ENCODE measurements at regions not wholly inside any gene's neighbourhood (a gene's known extent, or its start where the extent isn't known, plus 50 kb on each side); places are given as distances from the start of the nearest gene placed in this dataset.

DNA sequence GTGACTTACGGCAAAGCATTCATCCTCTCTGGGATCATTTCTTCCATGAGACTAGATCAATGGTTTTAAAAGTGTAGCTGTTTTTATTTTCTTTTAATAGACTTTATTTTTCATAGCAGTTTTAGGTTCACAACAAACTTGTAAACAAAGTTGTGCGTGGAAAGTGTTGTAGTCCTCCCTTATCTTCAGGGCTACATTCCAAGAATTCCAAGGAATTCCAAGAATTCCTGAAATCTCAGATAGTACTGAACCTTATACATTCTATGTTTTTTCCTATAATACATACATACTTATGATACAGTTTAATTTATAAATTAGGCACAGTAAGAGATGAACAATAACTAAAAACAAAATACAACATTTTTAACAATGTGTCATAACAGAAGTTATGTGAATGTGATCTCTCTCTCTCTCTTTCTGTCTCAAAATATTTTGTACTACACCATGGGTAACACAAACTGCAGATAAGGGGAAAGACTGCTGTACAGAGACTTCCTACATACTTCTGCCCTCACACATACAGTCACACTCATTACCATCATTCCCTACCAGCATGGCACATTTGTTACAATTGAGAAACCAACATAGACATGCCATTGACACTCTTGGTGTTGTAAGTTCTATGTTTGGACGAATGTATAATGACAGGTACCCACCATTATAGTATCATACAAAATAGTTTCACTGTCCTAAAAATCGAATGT lies 1933.2 kb upstream of the WWC1 start:
- H3K36me3 ChIP-seq (ENCODE audit: control insufficient read depth in 2 of 2, insufficient read depth in 2 of 2, low read length in 2 of 2): no peaks in the 10 kb centered on the region
- H3K27ac ChIP-seq (ENCODE audit: low read depth in 2 of 2, low read length in 2 of 2): no peak overlapping the region
- H3K4me1 ChIP-seq (ENCODE audit: control insufficient read depth in 2 of 2, insufficient read depth in 2 of 2, low read length in 2 of 2): no peaks in the 10 kb centered on the region
- no peak overlapping the region for H3K9ac ChIP-seq (ENCODE audit: low read depth in 1 of 2, low read length in 2 of 2)
- no peak overlapping the region for H3K4me3 ChIP-seq (ENCODE audit: low read length in 2 of 2)
- H3K9me3 ChIP-seq (ENCODE audit: control insufficient read depth in 2 of 2, low read length in 2 of 2): peaks cover 0 to 4% of the 10 kb centered on the region in 2 donors
- H3K27me3 ChIP-seq (ENCODE audit: control insufficient read depth in 2 of 2, insufficient read depth in 2 of 2, low read length in 2 of 2): no peaks in the 10 kb centered on the region

DNA sequence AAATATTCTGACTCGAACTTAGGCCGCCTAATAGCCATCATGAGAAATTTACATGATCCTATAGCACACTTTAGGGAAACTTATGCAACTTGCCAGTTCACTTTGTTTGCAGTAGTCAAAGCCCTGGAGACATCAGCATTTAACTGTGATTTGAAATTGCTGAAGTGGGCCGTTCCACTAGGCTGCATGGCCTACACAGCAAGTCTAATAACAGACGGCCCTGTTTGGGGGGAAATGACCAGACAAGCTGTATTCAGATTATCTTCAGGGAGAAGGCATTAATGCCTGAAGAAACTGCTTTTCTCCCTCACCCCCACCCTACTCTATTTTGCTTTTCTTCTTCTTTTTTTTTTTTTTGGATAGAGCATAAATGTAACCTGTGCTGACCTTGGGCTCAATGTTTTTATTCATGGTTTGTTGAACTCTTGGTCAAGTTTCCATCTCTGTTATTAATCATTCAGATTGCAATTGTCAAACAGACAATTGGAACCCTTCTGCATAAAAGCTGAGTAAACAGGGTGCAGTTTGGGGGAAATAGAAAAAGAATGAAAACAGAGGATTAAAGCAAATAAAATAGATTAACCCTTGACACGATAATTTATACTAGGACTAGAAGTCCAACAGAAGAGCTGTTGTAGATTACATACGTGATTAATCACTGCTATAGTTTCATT lies 1928.2 kb upstream of the WWC1 start:
- Histone ChIP-seq H3K27me3 (ENCODE audit: control insufficient read depth in 2 of 2, insufficient read depth in 2 of 2, low read length in 2 of 2) (no peaks in the 10 kb centered on the region), H3K36me3 (ENCODE audit: control insufficient read depth in 2 of 2, insufficient read depth in 2 of 2, low read length in 2 of 2) (no peaks in the 10 kb centered on the region), H3K4me1 (ENCODE audit: control insufficient read depth in 2 of 2, insufficient read depth in 2 of 2, low read length in 2 of 2) (no peaks in the 10 kb centered on the region), H3K9me3 (ENCODE audit: control insufficient read depth in 2 of 2, low read length in 2 of 2) (peaks cover 0 to 4% of the 10 kb centered on the region in 2 donors), H3K4me3 (ENCODE audit: low read length in 2 of 2) (no peak overlapping the region), H3K9ac (ENCODE audit: low read depth in 1 of 2, low read length in 2 of 2) (no peak overlapping the region), H3K27ac (ENCODE audit: low read depth in 2 of 2, low read length in 2 of 2) (no peak overlapping the region)

DNA sequence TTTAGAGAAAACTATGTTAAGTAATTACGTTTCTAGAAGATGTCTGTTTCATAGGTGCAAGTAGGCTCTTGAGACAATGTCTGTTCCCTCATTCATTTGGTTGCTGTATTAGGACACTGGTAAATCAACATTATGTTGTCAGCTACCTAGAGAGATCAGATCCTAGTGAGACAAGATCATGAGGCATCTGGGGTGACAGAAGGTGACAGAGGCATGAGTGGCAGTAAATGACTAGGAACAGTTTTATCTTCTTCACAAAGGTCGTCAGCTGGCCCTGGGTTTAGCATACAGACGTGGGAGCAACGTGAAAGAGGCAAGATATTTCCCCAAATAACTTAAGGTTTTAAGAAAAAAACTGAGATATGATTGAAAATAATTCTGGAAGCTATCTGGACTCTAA lies 1926.3 kb upstream of the WWC1 start:
- Histone ChIP-seq H3K4me3 (ENCODE audit: low read length in 2 of 2) (no peak overlapping the region), H3K36me3 (ENCODE audit: control insufficient read depth in 2 of 2, insufficient read depth in 2 of 2, low read length in 2 of 2) (no peaks in the 10 kb centered on the region), H3K9ac (ENCODE audit: low read depth in 1 of 2, low read length in 2 of 2) (no peak overlapping the region), H3K27ac (ENCODE audit: low read depth in 2 of 2, low read length in 2 of 2) (no peak overlapping the region), H3K27me3 (ENCODE audit: control insufficient read depth in 2 of 2, insufficient read depth in 2 of 2, low read length in 2 of 2) (no peaks in the 10 kb centered on the region), H3K9me3 (ENCODE audit: control insufficient read depth in 2 of 2, low read length in 2 of 2) (peaks cover 0 to 4% of the 10 kb centered on the region in 2 donors), H3K4me1 (ENCODE audit: control insufficient read depth in 2 of 2, insufficient read depth in 2 of 2, low read length in 2 of 2) (no peaks in the 10 kb centered on the region)

DNA sequence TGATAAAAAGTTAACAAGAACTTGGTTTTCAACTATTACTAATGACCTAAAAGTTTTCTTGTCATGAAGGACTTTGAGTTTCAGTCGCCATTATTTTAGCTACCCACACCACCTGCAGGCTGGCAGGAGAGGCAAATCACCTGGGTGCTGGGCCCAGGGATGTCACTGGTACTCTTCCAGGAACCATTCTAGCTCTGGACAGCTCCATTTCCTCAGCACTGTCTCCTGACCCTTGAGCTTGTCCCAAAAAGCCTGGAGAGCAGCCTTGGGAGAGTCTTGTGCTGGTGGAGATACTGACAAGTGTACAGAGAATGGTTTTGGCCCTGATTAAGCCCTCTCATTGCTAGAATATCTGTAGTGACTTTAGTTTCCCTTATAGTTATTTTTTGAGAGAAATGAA lies 1924.1 kb upstream of the WWC1 start:
- Histone ChIP-seq H3K27ac (ENCODE audit: low read depth in 2 of 2, low read length in 2 of 2) (no peak overlapping the region), H3K9me3 (ENCODE audit: control insufficient read depth in 2 of 2, low read length in 2 of 2) (no peaks in the 10 kb centered on the region), H3K4me3 (ENCODE audit: low read length in 2 of 2) (no peak overlapping the region), H3K4me1 (ENCODE audit: control insufficient read depth in 2 of 2, insufficient read depth in 2 of 2, low read length in 2 of 2) (no peaks in the 10 kb centered on the region), H3K9ac (ENCODE audit: low read depth in 1 of 2, low read length in 2 of 2) (no peak overlapping the region), H3K36me3 (ENCODE audit: control insufficient read depth in 2 of 2, insufficient read depth in 2 of 2, low read length in 2 of 2) (no peaks in the 10 kb centered on the region), H3K27me3 (ENCODE audit: control insufficient read depth in 2 of 2, insufficient read depth in 2 of 2, low read length in 2 of 2) (no peaks in the 10 kb centered on the region)

DNA sequence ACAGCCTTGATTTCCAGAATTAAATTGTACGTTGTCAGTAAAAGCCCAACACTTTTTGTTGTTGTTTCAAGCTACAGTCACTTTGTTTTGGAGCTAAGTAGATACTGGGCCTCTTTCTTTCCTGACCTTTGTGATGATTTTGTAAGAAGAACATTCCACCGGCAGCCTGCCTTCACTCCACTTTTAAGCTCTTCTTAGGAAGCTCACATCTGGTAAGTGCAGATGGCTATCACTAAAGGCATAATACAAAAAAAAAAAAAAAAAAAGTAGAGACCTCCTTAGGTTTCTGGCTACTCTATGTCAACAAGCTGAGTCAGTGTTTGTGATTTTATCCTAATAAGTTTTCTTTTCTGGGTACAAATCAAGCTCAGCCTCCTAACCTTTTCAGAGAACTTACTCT lies 1922.1 kb upstream of the WWC1 start:
- Histone ChIP-seq H3K4me1 (ENCODE audit: control insufficient read depth in 2 of 2, insufficient read depth in 2 of 2, low read length in 2 of 2) (no peaks in the 10 kb centered on the region), H3K9ac (ENCODE audit: low read depth in 1 of 2, low read length in 2 of 2) (no peak overlapping the region), H3K4me3 (ENCODE audit: low read length in 2 of 2) (no peak overlapping the region), H3K9me3 (ENCODE audit: control insufficient read depth in 2 of 2, low read length in 2 of 2) (no peaks in the 10 kb centered on the region), H3K27ac (ENCODE audit: low read depth in 2 of 2, low read length in 2 of 2) (no peak overlapping the region), H3K27me3 (ENCODE audit: control insufficient read depth in 2 of 2, insufficient read depth in 2 of 2, low read length in 2 of 2) (no peaks in the 10 kb centered on the region), H3K36me3 (ENCODE audit: control insufficient read depth in 2 of 2, insufficient read depth in 2 of 2, low read length in 2 of 2) (no peaks in the 10 kb centered on the region)

DNA sequence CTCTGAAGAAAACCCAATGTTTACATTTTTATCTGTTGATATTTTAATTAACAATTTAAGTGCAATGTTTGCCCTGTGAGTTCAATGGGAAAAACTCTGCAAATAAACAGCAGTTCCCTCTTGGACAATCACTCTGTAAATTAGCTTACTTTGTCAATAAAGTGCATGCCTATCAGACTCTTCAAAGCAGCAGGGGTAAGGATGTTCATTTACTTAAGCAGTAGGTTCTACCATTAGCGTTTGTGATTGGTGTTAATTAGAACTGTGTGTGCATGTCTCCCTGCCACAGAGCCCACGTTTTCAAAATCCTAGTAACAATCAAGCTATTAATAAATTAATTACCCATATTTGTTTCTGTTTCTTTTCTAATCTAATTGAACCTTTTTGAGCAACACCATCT lies 1921.6 kb upstream of the WWC1 start:
- H3K36me3 ChIP-seq (ENCODE audit: control insufficient read depth in 2 of 2, insufficient read depth in 2 of 2, low read length in 2 of 2): no peaks in the 10 kb centered on the region
- H3K27ac ChIP-seq (ENCODE audit: low read depth in 2 of 2, low read length in 2 of 2): no peak overlapping the region
- no peak overlapping the region for H3K9ac ChIP-seq (ENCODE audit: low read depth in 1 of 2, low read length in 2 of 2)
- no peak overlapping the region for H3K4me3 ChIP-seq (ENCODE audit: low read length in 2 of 2)
- H3K9me3 ChIP-seq (ENCODE audit: control insufficient read depth in 2 of 2, low read length in 2 of 2): no peaks in the 10 kb centered on the region
- H3K27me3 ChIP-seq (ENCODE audit: control insufficient read depth in 2 of 2, insufficient read depth in 2 of 2, low read length in 2 of 2): no peaks in the 10 kb centered on the region
- no peaks in the 10 kb centered on the region for H3K4me1 ChIP-seq (ENCODE audit: control insufficient read depth in 2 of 2, insufficient read depth in 2 of 2, low read length in 2 of 2)

DNA sequence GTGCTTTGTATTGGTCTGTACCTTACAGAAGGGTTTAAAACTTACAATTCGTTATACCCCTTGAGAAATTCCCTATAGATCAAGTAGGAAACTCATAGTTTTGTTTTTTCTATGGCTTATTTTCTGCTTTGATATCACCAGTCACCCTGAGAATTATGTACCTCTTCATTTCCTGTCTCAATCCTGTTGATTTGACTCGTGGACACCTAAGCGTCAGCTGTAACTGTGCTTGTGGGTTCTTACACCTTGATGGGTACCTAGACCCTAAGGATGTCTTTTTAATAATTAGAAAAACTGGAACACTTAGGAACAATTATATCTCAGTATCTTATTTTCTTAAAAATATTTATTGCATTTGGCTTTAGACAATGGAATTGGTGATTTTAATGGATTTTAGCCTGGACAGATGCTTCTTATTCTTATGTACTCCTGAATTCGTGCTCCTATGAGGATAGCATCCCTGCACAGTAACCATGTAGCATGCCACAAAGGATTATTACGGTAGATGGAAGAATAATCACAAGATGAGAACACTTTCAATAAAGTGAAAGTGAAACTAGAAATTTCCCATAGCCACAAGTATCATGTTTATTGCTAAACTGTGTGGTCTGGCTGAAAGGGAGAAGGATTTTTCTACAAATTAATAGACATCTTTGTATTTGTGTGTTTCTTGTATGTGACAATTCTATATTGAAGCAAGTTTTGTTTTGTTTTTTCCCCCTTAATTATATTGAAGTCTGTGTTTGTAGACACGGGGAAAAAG lies 1920.3 kb upstream of the WWC1 start:
- Histone ChIP-seq H3K9ac (ENCODE audit: low read depth in 1 of 2, low read length in 2 of 2) (no peak overlapping the region), H3K4me1 (ENCODE audit: control insufficient read depth in 2 of 2, insufficient read depth in 2 of 2, low read length in 2 of 2) (no peaks in the 10 kb centered on the region), H3K9me3 (ENCODE audit: control insufficient read depth in 2 of 2, low read length in 2 of 2) (no peaks in the 10 kb centered on the region), H3K4me3 (ENCODE audit: low read length in 2 of 2) (peak overlapping the region in 1 of 2 donors; percentile 1), H3K36me3 (ENCODE audit: control insufficient read depth in 2 of 2, insufficient read depth in 2 of 2, low read length in 2 of 2) (no peaks in the 10 kb centered on the region), H3K27me3 (ENCODE audit: control insufficient read depth in 2 of 2, insufficient read depth in 2 of 2, low read length in 2 of 2) (no peaks in the 10 kb centered on the region), H3K27ac (ENCODE audit: low read depth in 2 of 2, low read length in 2 of 2) (no peak overlapping the region)

DNA sequence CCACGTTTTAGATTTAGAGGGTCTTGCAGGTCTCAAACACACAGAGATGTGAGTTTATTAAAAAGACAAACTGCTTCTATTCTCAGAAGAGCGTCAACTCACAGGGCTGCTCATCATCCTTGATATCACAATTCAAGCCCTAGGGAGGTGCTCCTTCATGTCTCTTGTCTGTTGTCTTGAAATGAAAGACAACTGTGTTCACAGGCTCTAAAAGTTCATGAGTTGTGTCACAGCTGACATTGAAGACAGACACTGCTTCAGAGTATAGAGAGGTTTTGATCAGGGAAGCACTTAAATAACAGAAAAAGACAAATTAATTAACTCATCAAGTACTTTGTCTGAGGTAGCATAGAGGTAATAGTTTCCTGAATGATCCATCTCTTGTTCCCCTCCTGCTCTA lies 1917.6 kb upstream of the WWC1 start:
- Histone ChIP-seq H3K27ac (ENCODE audit: low read depth in 2 of 2, low read length in 2 of 2) (no peak overlapping the region), H3K36me3 (ENCODE audit: control insufficient read depth in 2 of 2, insufficient read depth in 2 of 2, low read length in 2 of 2) (no peaks in the 10 kb centered on the region), H3K9me3 (ENCODE audit: control insufficient read depth in 2 of 2, low read length in 2 of 2) (peaks cover 0 to 4% of the 10 kb centered on the region in 2 donors), H3K9ac (ENCODE audit: low read depth in 1 of 2, low read length in 2 of 2) (no peak overlapping the region), H3K27me3 (ENCODE audit: control insufficient read depth in 2 of 2, insufficient read depth in 2 of 2, low read length in 2 of 2) (no peaks in the 10 kb centered on the region), H3K4me1 (ENCODE audit: control insufficient read depth in 2 of 2, insufficient read depth in 2 of 2, low read length in 2 of 2) (no peaks in the 10 kb centered on the region), H3K4me3 (ENCODE audit: low read length in 2 of 2) (no peak overlapping the region)

DNA sequence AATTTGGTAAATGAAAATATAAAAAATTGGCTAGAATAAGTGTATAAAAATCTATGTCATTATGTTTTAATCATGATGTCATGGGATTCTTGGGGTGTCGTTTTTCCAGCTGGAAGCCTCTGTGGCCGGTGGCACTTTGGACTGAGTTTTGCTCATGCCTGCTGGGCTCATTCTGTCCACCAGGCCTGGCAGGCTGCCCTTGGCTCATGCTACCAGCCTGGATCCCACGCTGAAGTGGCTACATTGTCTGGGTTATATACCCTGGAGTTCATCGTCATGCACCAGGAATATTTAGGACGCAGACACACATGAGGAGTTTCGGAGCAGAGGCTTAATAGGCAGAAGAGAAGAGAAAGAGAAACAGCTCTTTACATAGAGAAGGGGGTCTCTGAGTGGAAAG lies 1913.7 kb upstream of the WWC1 start:
- H3K4me3 ChIP-seq (ENCODE audit: low read length in 2 of 2): no peak overlapping the region
- no peaks in the 10 kb centered on the region for H3K4me1 ChIP-seq (ENCODE audit: control insufficient read depth in 2 of 2, insufficient read depth in 2 of 2, low read length in 2 of 2)
- H3K27ac ChIP-seq (ENCODE audit: low read depth in 2 of 2, low read length in 2 of 2): no peak overlapping the region
- peaks cover 0 to 5% of the 10 kb centered on the region in 2 donors for H3K9me3 ChIP-seq (ENCODE audit: control insufficient read depth in 2 of 2, low read length in 2 of 2)
- no peak overlapping the region for H3K9ac ChIP-seq (ENCODE audit: low read depth in 1 of 2, low read length in 2 of 2)
- no peaks in the 10 kb centered on the region for H3K27me3 ChIP-seq (ENCODE audit: control insufficient read depth in 2 of 2, insufficient read depth in 2 of 2, low read length in 2 of 2)
- H3K36me3 ChIP-seq (ENCODE audit: control insufficient read depth in 2 of 2, insufficient read depth in 2 of 2, low read length in 2 of 2): no peaks in the 10 kb centered on the region

DNA sequence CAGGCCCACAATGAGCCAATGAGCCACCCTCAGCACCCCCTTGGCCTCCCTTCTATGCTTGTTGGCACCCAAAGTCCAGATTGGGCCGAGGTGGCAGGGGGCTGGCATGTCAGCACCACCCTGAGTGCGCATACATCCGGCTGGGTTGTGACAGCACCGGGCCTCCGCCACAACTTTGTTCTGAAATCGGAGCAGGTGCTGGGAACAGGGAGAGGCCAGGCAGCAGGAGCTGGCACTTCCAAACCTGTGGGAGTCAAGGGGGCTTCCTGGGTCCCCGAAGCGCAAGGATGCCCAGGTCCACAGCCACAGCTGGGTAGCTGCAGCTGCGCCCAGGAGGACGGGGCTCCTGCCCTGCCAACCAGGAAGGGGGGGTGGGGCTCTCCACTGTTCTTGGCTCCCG lies 1911.9 kb upstream of the WWC1 start:
- no peak overlapping the region for H3K4me3 ChIP-seq (ENCODE audit: low read length in 2 of 2)
- H3K27me3 ChIP-seq (ENCODE audit: control insufficient read depth in 2 of 2, insufficient read depth in 2 of 2, low read length in 2 of 2): no peaks in the 10 kb centered on the region
- H3K9ac ChIP-seq (ENCODE audit: low read depth in 1 of 2, low read length in 2 of 2): no peak overlapping the region
- H3K4me1 ChIP-seq (ENCODE audit: control insufficient read depth in 2 of 2, insufficient read depth in 2 of 2, low read length in 2 of 2): no peaks in the 10 kb centered on the region
- H3K36me3 ChIP-seq (ENCODE audit: control insufficient read depth in 2 of 2, insufficient read depth in 2 of 2, low read length in 2 of 2): no peaks in the 10 kb centered on the region
- H3K9me3 ChIP-seq (ENCODE audit: control insufficient read depth in 2 of 2, low read length in 2 of 2): peaks cover 0 to 5% of the 10 kb centered on the region in 2 donors
- no peak overlapping the region for H3K27ac ChIP-seq (ENCODE audit: low read depth in 2 of 2, low read length in 2 of 2)

Measured in mucosa of rectum (tissue), 2 donors.